RWPE1 (cell line): ENCODE measurements at regions not wholly inside any gene's neighbourhood (a gene's known extent, or its start where the extent isn't known, plus 50 kb on each side); places are given as distances from the start of the nearest gene placed in this dataset.

ENCODE experiments used
- CTCF ChIA-PET: fragments of 350-600 bp; sonication (Branson Sonifier 250); formaldehyde crosslinking; extraction: SDS; loops from one replicate; lab custom pipeline; 2021; lab: Yijun Ruan, JAX
- POLR2A ChIA-PET: fragments of 400-600 bp; formaldehyde crosslinking; extraction: SDS; loops from one replicate; lab custom pipeline; 2020; ENCODE audit warnings: antibody characterized with exemption; ENCODE audit not compliant: low non-redundant PET; lab: Yijun Ruan, JAX
- DNase-seq: peaks from one replicate; pipeline ENCODE4 v3.0.0; 2012; ENCODE audit warnings: low spot score
- H3K27ac ChIP-seq: fragments of 450-650 bp; 2 replicates; pipeline ENCODE4 v1.5.1; 2017
- CTCF ChIP-seq: fragments of 450-650 bp; conservative IDR thresholded peaks from 2 replicates; pipeline ENCODE4 v1.5.1; 2017; ENCODE audit warnings: low read depth, mild to moderate bottlenecking

GRCh38 chr1:181951213-181951612, 110.3 kb downstream of the ZNF648 start:
- no peak for TF ChIP-seq CTCF
- POLR2A ChIA-PET = no interaction called here
- no peak overlapping the region for H3K27ac ChIP-seq
- DNase-seq = no peak
- CTCF ChIA-PET = no interaction called here

- ChIA-PET CTCF (no interaction called here), POLR2A (no interaction called here)
- no peak for DNase-seq
- no peak overlapping the region for H3K27ac ChIP-seq
- TF ChIP-seq CTCF = no peak
These were observed 112.0 kb downstream of the ZNF648 start for GRCh38 chr1:181949500-181949899.

GRCh38 chr1:181948372-181948771, 113.1 kb downstream of the ZNF648 start:
- ChIA-PET CTCF (no interaction called here), POLR2A (no interaction called here)
- no peak for DNase-seq

DNA sequence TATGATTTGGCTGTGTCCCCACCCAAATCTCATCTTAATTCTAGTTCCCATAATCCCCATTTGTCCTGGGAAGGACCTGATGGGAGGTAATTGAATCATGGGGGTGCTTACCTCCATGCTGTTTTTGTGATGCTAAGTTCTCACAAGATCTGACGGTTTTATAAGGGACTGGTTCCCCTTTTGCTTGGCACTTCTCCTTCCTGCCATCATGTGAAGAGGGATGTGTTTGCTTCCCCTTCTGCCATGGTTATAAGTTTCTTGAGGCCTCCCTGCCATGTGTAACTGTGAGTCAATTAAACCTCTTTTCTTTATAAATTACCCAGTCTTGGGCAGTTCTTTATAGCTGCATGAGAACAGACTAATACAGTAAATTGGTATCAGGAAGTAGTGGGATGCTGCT, 114.1 kb downstream of the ZNF648 start:
- TF ChIP-seq CTCF = no peak
- POLR2A ChIA-PET = no interaction called here
- H3K27ac ChIP-seq = no peak overlapping the region
- DNase-seq = no peak
- CTCF ChIA-PET = no interaction called here

More at GRCh38 chr1:181948372-181948771, 113.1 kb downstream of the ZNF648 start:
- H3K27ac ChIP-seq = no peak overlapping the region
- no peak for TF ChIP-seq CTCF

DNA sequence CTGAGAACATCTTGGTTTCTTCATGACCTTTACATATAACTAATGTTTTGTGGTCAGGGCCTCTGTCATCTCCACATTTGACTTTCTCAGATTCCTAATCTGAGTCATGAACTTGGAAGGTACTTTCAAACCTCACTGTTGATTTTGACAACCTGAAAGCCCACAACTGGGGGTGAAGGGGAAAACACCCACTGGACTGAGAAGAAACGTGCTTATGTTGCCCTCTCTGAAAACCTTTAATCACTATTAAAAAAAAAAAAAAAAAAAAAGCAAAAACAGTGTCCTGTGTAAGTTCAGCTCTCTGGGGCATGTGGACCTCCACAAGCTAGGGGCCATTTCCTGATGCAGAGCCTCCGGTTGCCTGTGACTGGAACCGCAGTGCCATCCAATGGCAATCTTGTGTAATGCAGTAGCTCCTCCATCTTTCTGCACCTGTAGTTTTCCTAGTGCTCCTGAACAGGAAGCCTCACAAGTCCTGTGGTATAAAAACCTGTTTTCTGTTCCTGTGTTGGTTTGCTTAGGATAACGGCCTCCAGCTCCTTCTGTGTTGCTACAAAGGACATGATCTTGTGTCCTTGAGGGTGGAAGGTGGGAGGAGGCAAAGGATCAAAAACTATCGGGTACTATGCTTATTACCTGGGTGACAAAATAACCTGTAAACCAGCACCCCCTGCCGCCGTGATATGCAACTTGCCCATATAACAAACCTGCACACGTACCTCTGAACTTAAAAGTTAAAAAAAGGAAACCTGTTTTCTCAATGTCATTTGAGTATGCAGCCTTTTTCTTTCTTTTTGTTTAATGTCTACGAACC, 124.5 kb downstream of the ZNF648 start:
- POLR2A ChIA-PET = no interaction called here
- peak; percentile 63 for TF ChIP-seq CTCF
- no peak overlapping the region for H3K27ac ChIP-seq
- peak; percentile 61 for DNase-seq
- CTCF ChIA-PET = interaction anchor here (0.6 to 1.6 kb wide), 24 partner anchors 9 to 630 kb away, joined by 3 to 17 read pairs (median 4); no protein-coding TSS in a partner anchor

GRCh38 chr1:181936269-181936668, 125.2 kb downstream of the ZNF648 start:
- CTCF ChIA-PET = interaction anchor here (0.6 to 1.6 kb wide), 16 partner anchors 8 to 512 kb away, joined by 3 to 17 read pairs (median 4); no protein-coding TSS in a partner anchor
- no peak for DNase-seq
- TF ChIP-seq CTCF = no peak
- POLR2A ChIA-PET = no interaction called here
- H3K27ac ChIP-seq = no peak overlapping the region
